Stimulated activated CD8-positive, alpha-beta memory T cell treated with anti-CD3 and anti-CD28 coated beads, Interleukin-4, amount 100 ng/mL, for 4 hours (primary cell): ENCODE measurements at regions not wholly inside any gene's neighbourhood (a gene's known extent, or its start where the extent isn't known, plus 50 kb on each side); places are given as distances from the start of the nearest gene placed in this dataset.
"Not testable (repeated sequence)": the region's sequence is repeated elsewhere in the genome, so short reads cannot be mapped to it uniquely, and the experiment has no call there.

Source experiments
- DNase-seq, 2 donors: peaks; one replicate each; pipeline ENCODE4 v3.0.0-alpha.2; 2020; ENCODE audit warnings: low read depth in 2 of 2, low spot score in 1 of 2

GRCh38 chr22:27084130-27084529, 426.7 kb downstream of the MIAT start:
- DNase-seq = no peak

- DNase-seq = no peak
Observed at GRCh38 chr22:27086080-27087044, 429.0 kb downstream of the MIAT start.

GRCh38 chr22:27087051-27087450, 429.7 kb downstream of the MIAT start:
- no peak for DNase-seq

GRCh38 chr22:27088026-27088425, 430.6 kb downstream of the MIAT start:
- DNase-seq = no peak

- DNase-seq = no peak
Observed at GRCh38 chr22:27089264-27089663, 431.9 kb downstream of the MIAT start.

GRCh38 chr22:27090611-27091011, 433.2 kb downstream of the MIAT start:
- DNase-seq = no peak

GRCh38 chr22:27093422-27093821, 436.0 kb downstream of the MIAT start:
- no peak for DNase-seq

GRCh38 chr22:27094633-27095308, 437.4 kb downstream of the MIAT start:
- DNase-seq = no peak

- DNase-seq = no peak
Observed at GRCh38 chr22:27097506-27097905, 440.1 kb downstream of the MIAT start.

- no peak for DNase-seq
Observed at GRCh38 chr22:27097933-27098332, 440.5 kb downstream of the MIAT start.

- DNase-seq = no peak
Observed at GRCh38 chr22:27099946-27100722, 442.7 kb downstream of the MIAT start.

- DNase-seq = no peak
Observed at GRCh38 chr22:27100789-27101188, 443.4 kb downstream of the MIAT start.

- DNase-seq = no peak
Observed at GRCh38 chr22:27101288-27101687, 443.9 kb downstream of the MIAT start.

- DNase-seq = no peak
Observed at GRCh38 chr22:27104449-27104848, 447.1 kb downstream of the MIAT start.

GRCh38 chr22:27105142-27106025, 448.0 kb downstream of the MIAT start:
- DNase-seq = no peak

- DNase-seq = no peak
Observed at GRCh38 chr22:27106985-27107384, 449.6 kb downstream of the MIAT start.

GRCh38 chr22:27107386-27107785, 450.0 kb downstream of the MIAT start:
- no peak for DNase-seq

- DNase-seq = no peak
Observed at GRCh38 chr22:27107824-27108223, 450.4 kb downstream of the MIAT start.

- DNase-seq = no peak
Observed at GRCh38 chr22:27108425-27109114, 451.2 kb downstream of the MIAT start.

- DNase-seq = not testable (repeated sequence)
Observed at GRCh38 chr22:27109406-27109805, 452.0 kb downstream of the MIAT start.
